Right lobe of liver (tissue), 6 donors: ENCODE measurements at regions not wholly inside any gene's neighbourhood (a gene's known extent, or its start where the extent isn't known, plus 50 kb on each side); places are given as distances from the start of the nearest gene placed in this dataset.

Experiments used
- ATAC-seq, 4 donors: fragments of 200-7000 bp; cut with Tn5 transposase; one replicate each; pipeline ENCODE4 v1.9.1; 2020; ENCODE audit warnings: mild to moderate bottlenecking in 4 of 4, moderate library complexity in 4 of 4
- DNase-seq, 3 donors: peaks; one replicate each; pipeline ENCODE4 v3.0.0-alpha.2; 2020
- H3K27ac ChIP-seq, 3 donors: fragments of 200-600 bp; one replicate each; pipeline ENCODE4 v1.8.0; 2022
- H3K27me3 ChIP-seq, 2 donors: fragments of 200-600 bp; one replicate each; pipeline ENCODE4 v1.8.0; 2022
- H3K36me3 ChIP-seq, 4 donors: fragments of 200-600 bp; sonication (generic) in 1 of 4; one replicate each; pipeline versions ENCODE4 v1.5.1 to v1.8.0; 2017 to 2022; ENCODE audit warnings: control low read depth in 1 of 4
- H3K4me1 ChIP-seq, 4 donors: fragments of 200-600 bp; sonication (generic) in 1 of 4; one replicate each; pipeline versions ENCODE4 v1.5.1 to v1.8.0; 2017 to 2022; ENCODE audit warnings: control low read depth in 1 of 4
- H3K4me3 ChIP-seq, 3 donors: fragments of 200-600 bp; one replicate each; pipeline ENCODE4 v1.8.0; 2022
- H3K9me3 ChIP-seq, 4 donors: fragments of 200-600 bp; sonication (generic) in 1 of 4; one replicate each; pipeline versions ENCODE4 v1.5.1 to v1.8.0; 2017 to 2022; ENCODE audit warnings: control low read depth in 1 of 4
- CTCF ChIP-seq, 4 donors: fragments of 200-600 bp in 3 of 4; fragments of 450-650 bp in 1 of 4; IDR thresholded peaks; one replicate each; pipeline versions ENCODE4 v1.5.1 to v1.8.0; 2016 to 2022; ENCODE audit warnings: antibody characterized with exemption in 4 of 4, mild to moderate bottlenecking in 2 of 4
- POLR2A ChIP-seq: fragments of 450-650 bp; IDR thresholded peaks from one replicate; pipeline ENCODE4 v1.6.1; 2017; ENCODE audit warnings: antibody characterized with exemption, mild to moderate bottlenecking
- WGBS: methylation state at CpG from one replicate; pipeline ENCODE4 v1.1.6; 2018; ENCODE audit warnings: low coverage, low lambda C conversion rate; ENCODE audit not compliant: insufficient coverage; ENCODE audit errors: missing lambda C conversion rate; 5-methylcytosine and 5-hydroxymethylcytosine counted together
- intact Hi-C, 2 donors: fragments of 100-400 bp; cut with DNase I; formaldehyde crosslinking; loops; one replicate each; pipeline versions ENCODE4 v1.11.2 to v1.14.1; 2022
- donor health status: DM: no; HTN: yes; CAD: no.
- donor health status: DM: no; HTN: no; CAD: no.
- donor health status: DM: no; HTN: no; CAD: no.
- donor health status: DM: no; HTN: yes; CAD: no.
- donor health status: DM: no; HTN: yes; CAD: no.

DNA sequence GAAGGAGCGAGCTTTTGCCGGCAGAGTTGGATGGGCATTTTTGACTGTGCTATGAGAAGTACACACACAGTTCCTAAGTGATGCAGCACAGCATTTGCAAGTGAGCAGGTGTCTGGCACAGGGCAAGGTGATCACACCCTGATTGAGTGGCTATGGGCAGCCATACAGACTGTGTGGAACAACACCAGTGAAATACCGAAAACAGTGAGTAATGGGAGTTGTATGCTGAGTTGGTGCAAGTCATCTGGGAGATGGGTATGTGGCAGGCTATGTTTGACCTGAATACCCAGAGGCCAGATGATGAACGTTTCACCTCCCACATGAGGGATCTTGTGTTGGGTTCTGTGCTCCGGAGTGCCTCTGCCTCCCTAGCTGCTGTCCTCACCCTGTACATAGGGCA is 53.5 kb upstream of the TIPARP start:
- Histone ChIP-seq H3K4me3 (no peak overlapping the region), H3K27me3 (no peaks in the 10 kb centered on the region), H3K36me3 (no peaks in the 10 kb centered on the region), H3K4me1 (no peaks in the 10 kb centered on the region), H3K9me3 (no peaks in the 10 kb centered on the region), H3K27ac (no peak overlapping the region)
- 100% methylated on average over 2 of the region's 5 CpGs for WGBS
- DNase-seq (no peak), ATAC-seq (no peak)
- TF ChIP-seq POLR2A (no peak), CTCF (IDR thresholded peaks at IDR 0.05) (no peak)
- intact Hi-C loops: no loop called here

- Histone ChIP-seq H3K27ac (no peak overlapping the region), H3K4me3 (no peak overlapping the region), H3K27me3 (no peaks in the 10 kb centered on the region), H3K9me3 (no peaks in the 10 kb centered on the region), H3K4me1 (no peaks in the 10 kb centered on the region), H3K36me3 (no peaks in the 10 kb centered on the region)
- no peak for TF ChIP-seq CTCF (IDR thresholded peaks at IDR 0.05)
- intact Hi-C loops: no loop called here
- DNase-seq (no peak), ATAC-seq (no peak)
- 45% methylated on average over 2 of the region's 2 CpGs for WGBS
These were observed 54.1 kb upstream of the TIPARP start for GRCh38 chr3:156620260-156620659.

- TF ChIP-seq CTCF (IDR thresholded peaks at IDR 0.05): no peak
- no peak for TF ChIP-seq POLR2A
- DNase-seq (no peak), ATAC-seq (no peak)
- Histone ChIP-seq H3K27ac (no peak overlapping the region), H3K4me1 (no peaks in the 10 kb centered on the region), H3K4me3 (no peak overlapping the region), H3K36me3 (no peaks in the 10 kb centered on the region), H3K9me3 (no peaks in the 10 kb centered on the region), H3K27me3 (no peaks in the 10 kb centered on the region)
- intact Hi-C loops: no loop called here
- WGBS: 67% methylated on average over 2 of the region's 2 CpGs
These were observed 55.0 kb upstream of the TIPARP start for GRCh38 chr3:156619376-156619775.

- no peak for TF ChIP-seq POLR2A
- no peak for TF ChIP-seq CTCF (IDR thresholded peaks at IDR 0.05)
- no peak for DNase-seq
- H3K9me3 ChIP-seq: no peaks in the 10 kb centered on the region
These were observed 56.6 kb upstream of the TIPARP start for GRCh38 chr3:156617781-156618180.

GRCh38 chr3:156617145-156617544 is 57.2 kb upstream of the TIPARP start:
- TF ChIP-seq POLR2A: no peak
- TF ChIP-seq CTCF (IDR thresholded peaks at IDR 0.05): no peak
- H3K27ac ChIP-seq: no peak overlapping the region
- no peaks in the 10 kb centered on the region for H3K27me3 ChIP-seq
- no peaks in the 10 kb centered on the region for H3K36me3 ChIP-seq
- no peaks in the 10 kb centered on the region for H3K4me1 ChIP-seq
- H3K9me3 ChIP-seq: no peaks in the 10 kb centered on the region
- no peak for ATAC-seq
- intact Hi-C loops: no loop called here
- DNase-seq: no peak
- H3K4me3 ChIP-seq: no peak overlapping the region

More at GRCh38 chr3:156617781-156618180, 56.6 kb upstream of the TIPARP start:
- no peaks in the 10 kb centered on the region for H3K36me3 ChIP-seq
- no peaks in the 10 kb centered on the region for H3K4me1 ChIP-seq
- ATAC-seq: no peak
- H3K27ac ChIP-seq: no peak overlapping the region
- H3K27me3 ChIP-seq: no peaks in the 10 kb centered on the region
- H3K4me3 ChIP-seq: no peak overlapping the region
- intact Hi-C loops: no loop called here
